ENCODE measurements at regions not wholly inside any gene's neighbourhood (a gene's known extent, or its start where the extent isn't known, plus 50 kb on each side); places are given as distances from the start of the nearest gene placed in this dataset.
"Not testable (repeated sequence)": the region's sequence is repeated elsewhere in the genome, so short reads cannot be mapped to it uniquely, and the experiment has no call there.

DNA sequence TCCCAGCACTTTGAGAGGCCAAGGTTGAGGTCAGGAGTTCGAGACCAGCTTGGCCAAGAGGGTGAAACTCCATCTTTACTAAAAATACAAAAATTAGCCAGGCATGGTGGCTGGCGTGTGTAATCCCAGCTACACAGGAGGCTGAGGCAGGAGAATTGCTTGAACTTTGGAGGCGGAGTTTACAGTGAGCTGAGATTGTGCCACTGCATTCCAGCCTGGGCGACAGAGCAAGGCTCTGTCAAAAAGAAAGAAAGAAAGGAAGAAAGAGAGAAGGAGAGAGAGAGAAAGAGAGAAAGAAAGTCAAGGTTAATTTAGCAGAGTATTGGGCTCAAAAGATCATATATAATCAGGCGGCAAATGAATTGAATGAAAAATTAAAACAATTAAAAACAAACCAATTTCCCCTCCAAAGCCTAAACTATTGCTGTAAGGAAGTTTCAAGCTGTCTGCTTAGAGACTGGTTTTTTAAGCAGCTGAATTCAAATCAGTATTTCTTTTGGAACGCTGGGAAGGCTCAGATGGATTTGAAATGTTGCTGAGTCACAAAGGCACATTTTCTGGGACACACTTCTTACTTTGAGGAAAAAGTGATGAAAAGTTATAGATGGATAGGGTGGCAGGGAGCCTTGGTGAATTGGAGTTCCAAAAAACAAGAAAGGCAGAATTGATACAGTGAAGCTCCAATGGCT lies 81.3 kb upstream of the BHLHE40 start:
- no peak for FAIRE-seq

DNA sequence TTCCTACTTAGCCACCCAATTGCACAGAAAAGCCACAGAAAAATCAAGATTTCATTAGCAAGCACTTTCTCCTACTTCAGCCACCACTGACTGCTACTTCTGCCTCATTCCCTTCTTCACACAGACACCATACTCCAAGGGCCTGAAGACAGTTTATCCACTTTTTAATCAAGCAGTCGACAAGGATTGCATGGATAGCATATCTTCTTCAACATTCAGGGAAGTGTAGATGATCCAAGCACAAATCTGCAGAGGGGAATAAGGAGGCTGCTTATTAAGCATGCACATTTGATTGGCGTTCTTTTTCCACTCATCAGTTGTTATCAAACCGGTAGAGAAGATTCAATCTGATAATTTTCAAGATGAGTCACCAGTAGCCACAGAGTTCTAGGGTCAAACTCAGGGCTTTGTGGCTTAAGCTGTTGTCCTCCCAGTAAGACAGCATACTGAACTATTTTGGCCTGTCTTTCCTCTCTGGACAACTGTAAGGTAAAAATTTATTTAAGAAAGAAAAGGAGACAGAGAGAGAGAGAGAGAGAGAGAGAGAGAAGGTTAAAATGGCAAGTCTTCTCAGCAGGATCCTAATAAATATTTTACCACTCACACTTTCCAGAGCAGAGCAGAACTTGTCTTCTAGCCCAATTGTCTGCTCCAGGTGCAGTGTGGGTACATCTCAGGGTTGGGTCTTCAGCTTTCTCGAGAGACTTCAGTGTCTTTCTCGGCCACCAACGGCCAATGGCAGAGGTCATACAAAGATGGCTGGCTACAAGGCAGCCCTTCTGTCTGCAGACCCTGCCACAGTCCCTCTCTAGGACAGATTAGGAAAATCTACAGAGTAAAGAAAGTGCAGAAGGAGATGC lies 80.6 kb upstream of the BHLHE40 start:
- no peak for FAIRE-seq

DNA sequence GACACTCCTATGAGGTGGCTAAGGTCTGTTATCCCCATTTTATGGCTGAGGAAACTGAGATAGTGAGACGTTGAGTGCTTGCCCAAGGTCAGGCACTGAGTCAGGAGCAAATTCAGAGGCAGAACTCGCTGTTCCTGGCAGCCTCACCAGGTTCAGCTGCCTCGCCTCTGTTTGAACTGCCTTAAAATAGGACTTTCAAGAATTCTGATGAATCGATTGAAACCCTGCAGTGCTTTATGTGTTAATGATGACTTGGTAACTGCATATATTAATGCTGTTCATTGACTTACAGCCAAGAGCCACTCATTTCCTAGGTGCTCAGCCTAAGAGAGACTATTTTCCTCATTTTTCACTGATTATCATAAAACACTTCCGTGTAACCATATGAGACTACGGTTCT lies 79.5 kb upstream of the BHLHE40 start:
- FAIRE-seq: no peak

DNA sequence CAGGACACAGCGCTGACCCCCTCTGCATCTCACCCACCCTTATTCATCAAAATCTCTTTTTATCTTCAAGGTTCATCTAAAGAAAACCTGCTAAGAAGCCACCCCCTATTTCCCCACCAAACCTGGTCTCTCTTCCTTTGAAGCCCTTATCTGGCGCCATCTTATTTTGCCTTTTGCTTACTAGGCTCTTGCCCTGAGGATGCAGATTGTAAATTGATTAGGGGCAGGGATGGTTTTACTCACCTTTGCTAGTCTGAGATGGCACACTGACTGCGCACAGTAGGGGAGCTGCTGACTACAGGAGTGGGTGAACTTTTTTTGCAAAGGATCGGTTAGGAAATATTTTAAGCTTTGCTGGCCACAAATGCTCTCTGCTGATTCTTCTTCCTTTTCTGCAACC lies 78.9 kb upstream of the BHLHE40 start:
- FAIRE-seq: no peak

DNA sequence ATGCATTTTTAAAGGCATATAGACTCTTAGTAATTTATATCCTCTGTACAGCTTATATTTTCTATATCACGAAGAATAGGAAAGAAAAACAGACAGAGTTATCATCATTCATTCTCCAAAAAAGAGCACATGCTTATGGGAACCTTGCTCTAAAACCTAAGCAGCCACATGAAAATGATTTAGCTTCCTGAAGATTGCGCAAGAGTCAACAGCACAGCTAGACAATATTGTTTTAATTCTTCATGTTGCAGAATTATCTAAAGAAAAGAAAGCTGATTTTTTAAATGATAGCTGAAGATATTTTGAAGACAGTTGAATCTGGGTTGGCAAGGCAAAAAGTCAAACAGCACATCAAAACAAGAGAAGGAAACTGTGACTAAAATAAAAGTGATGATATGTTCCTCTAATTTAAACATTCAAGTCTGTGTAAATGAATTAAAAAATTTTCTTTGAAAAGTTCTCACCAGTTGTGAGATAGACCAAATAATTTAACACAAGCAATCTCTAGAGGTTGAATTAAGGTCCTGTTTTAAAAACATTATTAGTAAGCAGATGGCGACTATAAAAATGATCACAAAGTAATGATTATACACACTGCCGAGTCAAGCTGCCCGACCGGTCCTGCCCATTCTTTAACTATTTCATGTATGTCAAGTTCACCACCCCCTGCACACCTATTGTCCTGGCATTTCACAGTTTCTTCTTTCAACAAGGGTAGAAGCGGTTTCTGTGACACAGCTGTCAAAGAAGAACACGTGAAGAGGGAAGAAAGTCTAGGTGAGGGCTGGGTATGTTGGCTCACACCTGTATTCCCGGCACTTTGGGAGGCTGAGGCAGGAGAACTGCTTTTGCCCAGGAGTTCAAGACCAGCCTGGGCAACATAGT lies 74.2 kb upstream of the BHLHE40 start:
- peak; percentile 8 for FAIRE-seq

DNA sequence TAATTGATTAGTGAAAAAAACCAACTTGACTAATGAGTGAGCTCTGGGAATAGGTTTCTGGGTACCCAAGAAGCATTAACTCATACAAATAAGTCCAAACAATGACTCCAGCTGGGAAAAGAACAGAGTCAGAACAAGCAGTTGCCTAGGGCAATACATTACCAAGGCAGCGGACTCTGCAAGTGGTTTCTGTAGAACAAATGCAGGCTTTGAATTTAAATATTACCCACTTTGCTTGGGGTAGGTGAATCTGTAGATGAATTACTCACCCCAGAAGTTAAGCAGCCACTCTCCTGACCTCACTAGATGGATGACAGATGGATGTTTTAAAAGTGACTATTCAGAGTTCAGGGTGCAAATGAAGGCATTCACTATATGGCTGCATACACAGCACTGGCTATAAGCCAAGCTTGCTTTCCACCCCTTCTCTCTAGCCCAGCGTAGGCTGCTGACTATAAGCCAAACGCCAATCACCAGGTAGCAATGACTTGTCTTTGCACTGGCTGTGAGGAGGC lies 73.1 kb upstream of the BHLHE40 start:
- no peak for FAIRE-seq

DNA sequence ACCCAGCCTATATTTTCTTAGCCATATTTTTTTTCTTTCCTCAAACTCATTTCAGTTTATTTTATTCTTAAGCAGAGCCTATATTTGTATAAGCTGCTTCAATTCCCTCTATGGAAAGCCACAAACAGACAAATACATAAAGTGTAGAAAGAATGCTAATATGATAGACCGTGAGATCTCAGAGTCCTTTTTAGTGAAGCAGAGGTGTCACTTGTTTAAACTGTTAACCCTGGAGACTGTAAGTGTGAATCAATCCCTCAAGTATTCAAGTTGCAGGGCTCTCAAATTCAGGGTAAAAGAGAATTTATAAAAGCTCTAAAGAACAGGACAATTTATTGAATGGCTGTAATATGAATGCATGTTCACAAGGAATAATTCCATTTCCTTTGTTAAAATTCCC lies 72.2 kb upstream of the BHLHE40 start:
- no peak for FAIRE-seq

DNA sequence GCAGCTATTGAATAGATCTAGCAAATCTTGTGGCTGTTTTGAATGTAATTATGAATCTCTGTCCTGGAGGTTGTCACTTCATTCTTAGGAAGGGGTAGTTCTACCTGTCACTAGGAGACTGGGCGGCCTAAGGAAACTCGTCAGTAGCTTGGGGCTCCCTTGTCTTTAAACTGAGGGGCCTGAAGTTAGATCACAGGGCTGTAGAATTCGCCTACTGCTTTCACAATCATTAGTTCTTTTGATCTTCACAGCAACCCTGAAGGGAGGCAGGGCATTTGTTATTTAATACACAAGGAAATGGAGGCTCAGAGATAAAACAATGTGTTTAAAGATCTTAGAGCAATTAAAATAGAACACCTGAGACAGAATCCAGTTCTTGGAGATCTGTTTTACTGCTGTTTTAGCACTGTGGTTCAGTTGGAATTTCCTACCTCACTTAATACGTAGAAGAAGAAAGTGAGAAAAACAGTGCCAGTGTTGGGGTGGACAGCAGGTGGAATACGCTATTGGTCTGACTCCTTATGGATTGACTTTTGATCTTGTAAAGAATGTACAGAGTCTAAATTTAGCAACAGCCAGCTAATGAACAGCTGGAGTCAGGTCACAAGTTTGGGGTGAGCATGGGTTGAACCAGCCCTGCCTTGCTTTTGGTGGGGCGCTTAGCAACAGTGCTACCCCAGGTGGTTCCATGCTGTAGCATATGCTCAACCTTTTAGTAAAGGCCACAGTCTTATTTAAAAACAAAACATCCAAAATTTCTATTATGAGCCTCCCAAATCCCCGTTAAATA lies 71.4 kb upstream of the BHLHE40 start:
- no peak for FAIRE-seq

DNA sequence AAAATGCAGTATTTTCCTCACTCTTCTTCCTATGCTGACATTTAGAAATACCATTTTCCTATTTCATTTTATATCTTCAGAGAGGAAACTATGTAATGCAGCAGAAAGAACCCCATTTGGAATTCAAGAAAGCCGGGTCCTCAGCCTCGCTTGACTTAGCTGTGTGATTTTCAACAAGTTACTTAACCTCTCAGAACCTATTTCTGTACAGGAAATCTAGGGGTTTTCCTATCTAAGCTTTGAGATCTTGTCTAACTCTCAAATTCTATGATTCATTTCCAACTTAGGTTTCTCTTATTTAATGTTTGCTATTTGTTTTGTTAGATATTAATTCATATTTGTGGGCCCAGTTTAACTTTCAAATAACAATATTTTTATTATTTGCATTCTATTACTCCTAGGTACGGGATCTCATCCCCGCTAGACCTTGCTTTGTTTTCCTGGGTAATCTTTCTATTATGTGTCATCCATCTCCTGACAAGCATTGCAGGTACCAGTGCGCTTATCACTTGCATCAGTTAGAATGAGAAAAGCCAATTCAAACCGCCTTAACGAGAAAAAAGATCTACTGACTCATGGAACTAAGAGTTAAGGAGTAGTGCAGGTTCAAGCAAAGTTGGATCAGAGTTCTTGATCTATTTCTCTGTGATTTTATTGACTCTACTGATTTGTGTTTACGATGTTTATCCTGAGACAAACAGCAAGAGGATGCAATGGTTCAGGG lies 70.6 kb upstream of the BHLHE40 start:
- FAIRE-seq: no peak

DNA sequence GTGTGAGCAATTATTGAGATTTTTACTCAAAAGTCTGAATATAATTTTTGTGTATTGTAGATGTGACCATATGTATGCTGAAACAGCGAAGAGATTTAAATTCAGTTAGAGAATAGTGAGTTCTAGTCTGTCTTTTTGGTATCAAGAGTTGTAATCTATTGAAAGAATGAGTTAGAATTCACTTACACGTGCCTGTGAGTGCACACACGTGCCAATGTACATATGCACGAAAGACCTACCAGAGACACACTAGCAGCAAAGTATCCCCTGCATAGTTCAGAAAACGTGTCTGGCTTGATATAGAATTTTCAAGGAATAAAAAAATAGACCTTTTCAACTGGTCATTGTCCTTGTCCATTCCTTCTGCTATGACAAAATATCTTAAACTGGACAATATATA lies 64.8 kb upstream of the BHLHE40 start:
- FAIRE-seq: no peak

DNA sequence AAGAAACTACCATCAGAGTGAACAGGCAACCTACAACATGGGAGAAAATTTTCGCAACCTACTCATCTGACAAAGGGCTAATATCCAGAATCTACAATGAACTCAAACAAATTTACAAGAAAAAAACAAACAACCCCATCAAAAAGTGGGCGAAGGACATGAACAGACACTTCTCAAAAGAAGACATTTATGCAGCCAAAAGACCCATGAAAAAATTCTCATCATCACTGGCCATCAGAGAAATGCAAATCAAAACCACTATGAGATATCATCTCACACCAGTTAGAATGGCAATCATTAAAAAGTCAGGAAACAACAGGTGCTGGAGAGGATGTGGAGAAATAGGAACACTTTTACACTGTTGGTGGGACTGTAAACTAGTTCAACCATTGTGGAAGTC lies 57.6 kb upstream of the BHLHE40 start:
- FAIRE-seq: not testable (repeated sequence)

DNA sequence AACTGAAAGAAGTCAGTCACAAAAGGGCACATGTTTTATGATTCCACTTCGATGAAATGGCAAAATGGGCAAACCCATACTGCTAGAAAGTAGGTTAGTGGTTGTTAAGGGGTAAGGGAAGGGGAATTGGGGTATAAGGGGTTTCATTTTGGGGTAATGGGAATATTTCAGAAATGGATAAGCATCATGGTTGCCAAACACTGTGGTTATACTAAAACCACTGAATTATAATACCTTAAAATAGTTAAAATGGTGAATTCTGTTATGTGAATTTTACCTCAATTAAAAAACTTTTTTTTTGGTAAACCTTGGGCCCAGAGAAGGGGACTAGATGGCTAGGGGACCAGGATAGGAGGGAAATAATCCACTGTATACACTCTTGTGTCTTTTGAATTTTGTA lies 52.3 kb upstream of the BHLHE40 start:
- FAIRE-seq: no peak

DNA sequence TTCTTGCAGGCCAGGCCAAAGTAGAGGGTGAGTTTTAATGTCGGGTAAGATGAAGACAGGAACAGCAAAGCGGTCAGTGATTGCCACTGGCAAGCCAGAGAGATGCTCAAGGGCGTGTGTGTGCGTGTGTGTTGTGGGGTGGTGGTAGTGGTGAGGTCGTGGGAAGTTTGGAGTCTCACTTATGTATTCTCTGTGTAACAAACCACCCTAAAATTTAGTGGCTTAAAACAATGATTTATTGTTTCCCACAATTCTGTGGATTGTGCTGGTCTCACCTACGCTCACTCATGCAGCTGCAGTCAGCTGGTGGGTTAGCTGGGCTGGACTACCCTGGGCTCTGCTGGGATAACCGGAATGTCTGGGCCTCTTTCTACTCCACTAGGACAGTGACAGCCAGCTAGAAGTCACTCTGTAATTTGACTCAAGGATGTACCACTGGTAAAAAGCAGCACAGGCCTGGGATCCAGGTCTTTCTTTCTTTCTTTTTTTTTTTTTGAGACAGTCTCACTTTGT lies 50.9 kb upstream of the BHLHE40 start:
- FAIRE-seq: no peak

All from endometrium (tissue), 2 donors.